DMS79 treated with DMSO at 0.1 percent for 48 hours (cell line): ENCODE measurements at regions not wholly inside any gene's neighbourhood (a gene's known extent, or its start where the extent isn't known, plus 50 kb on each side); places are given as distances from the start of the nearest gene placed in this dataset.
A peak's percentile ranks its signal among the peaks of the same experiment; 100 is the strongest.
"Not testable (repeated sequence)": the region's sequence is repeated elsewhere in the genome, so short reads cannot be mapped to it uniquely, and the experiment has no call there.

Experiments used
- DNase-seq: peaks from one replicate; lab custom pipeline; 2025; lab: John Stamatoyannopoulos, UW

GRCh38 chr1:96598416-96599168, 123.0 kb upstream of the PTBP2 start:
- DNase-seq: no peak

GRCh38 chr1:96604620-96605019, 117.0 kb upstream of the PTBP2 start:
- DNase-seq: not testable (repeated sequence)

GRCh38 chr1:96617375-96617774, 104.2 kb upstream of the PTBP2 start:
- not testable (repeated sequence) for DNase-seq

- DNase-seq: no peak
Observed at GRCh38 chr1:96632045-96632664, 89.4 kb upstream of the PTBP2 start.

- DNase-seq: no peak
Observed at GRCh38 chr1:96633695-96634094, 87.9 kb upstream of the PTBP2 start.

- no peak for DNase-seq
Observed at GRCh38 chr1:96634883-96635282, 86.7 kb upstream of the PTBP2 start.

GRCh38 chr1:96641282-96641681, 80.3 kb upstream of the PTBP2 start:
- no peak for DNase-seq

- DNase-seq: no peak
Observed at GRCh38 chr1:96643519-96643918, 78.1 kb upstream of the PTBP2 start.

GRCh38 chr1:96649301-96649700, 72.3 kb upstream of the PTBP2 start:
- DNase-seq: no peak

GRCh38 chr1:96651517-96651916, 70.1 kb upstream of the PTBP2 start:
- DNase-seq: no peak

GRCh38 chr1:96660051-96660450, 61.5 kb upstream of the PTBP2 start:
- DNase-seq: no peak

- DNase-seq: peak; percentile 82
Observed at GRCh38 chr1:96660503-96660902, 61.1 kb upstream of the PTBP2 start.
